ENCODE measurements at regions not wholly inside any gene's neighbourhood (a gene's known extent, or its start where the extent isn't known, plus 50 kb on each side); places are given as distances from the start of the nearest gene placed in this dataset.

DNA sequence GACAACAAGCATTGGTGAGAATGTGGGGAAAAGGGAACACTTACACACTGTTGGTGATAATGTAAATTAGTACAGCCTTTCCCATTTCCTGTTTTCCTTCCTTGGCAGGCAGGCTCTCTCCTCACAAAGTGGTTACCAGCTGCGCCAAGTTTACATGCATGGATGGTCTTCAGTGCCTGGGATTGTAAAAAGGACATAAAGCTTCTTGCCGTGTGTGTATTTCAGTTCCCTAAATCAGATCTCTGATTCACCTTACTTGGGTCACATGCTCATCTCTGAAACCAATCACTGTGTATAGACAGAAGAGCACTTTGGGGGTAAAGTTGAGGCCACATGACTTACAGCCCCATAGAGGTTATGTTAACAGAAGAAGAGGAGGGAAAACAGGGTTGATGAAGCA is 92.8 kb downstream of the CAVIN4 start:
- TF ChIP-seq POLR2AphosphoS5 (IDR thresholded peaks at IDR 0.05), result no peak
- TF ChIP-seq, protein P1, sequence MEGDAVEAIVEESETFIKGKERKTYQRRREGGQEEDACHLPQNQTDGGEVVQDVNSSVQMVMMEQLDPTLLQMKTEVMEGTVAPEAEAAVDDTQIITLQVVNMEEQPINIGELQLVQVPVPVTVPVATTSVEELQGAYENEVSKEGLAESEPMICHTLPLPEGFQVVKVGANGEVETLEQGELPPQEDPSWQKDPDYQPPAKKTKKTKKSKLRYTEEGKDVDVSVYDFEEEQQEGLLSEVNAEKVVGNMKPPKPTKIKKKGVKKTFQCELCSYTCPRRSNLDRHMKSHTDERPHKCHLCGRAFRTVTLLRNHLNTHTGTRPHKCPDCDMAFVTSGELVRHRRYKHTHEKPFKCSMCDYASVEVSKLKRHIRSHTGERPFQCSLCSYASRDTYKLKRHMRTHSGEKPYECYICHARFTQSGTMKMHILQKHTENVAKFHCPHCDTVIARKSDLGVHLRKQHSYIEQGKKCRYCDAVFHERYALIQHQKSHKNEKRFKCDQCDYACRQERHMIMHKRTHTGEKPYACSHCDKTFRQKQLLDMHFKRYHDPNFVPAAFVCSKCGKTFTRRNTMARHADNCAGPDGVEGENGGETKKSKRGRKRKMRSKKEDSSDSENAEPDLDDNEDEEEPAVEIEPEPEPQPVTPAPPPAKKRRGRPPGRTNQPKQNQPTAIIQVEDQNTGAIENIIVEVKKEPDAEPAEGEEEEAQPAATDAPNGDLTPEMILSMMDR (IDR thresholded peaks at IDR 0.05), result no peak
- no peak for TF ChIP-seq POLR2A (IDR thresholded peaks at IDR 0.05)
- TF ChIP-seq EP300 (IDR thresholded peaks at IDR 0.05), result no peak

Data from stomach (tissue), 4 donors.